GM12864 (cell line): ENCODE measurements at regions not wholly inside any gene's neighbourhood (a gene's known extent, or its start where the extent isn't known, plus 50 kb on each side); places are given as distances from the start of the nearest gene placed in this dataset.

Experiments
- DNase-seq: peaks from one replicate; pipeline ENCODE4 v3.0.0-alpha.2; 2011; ENCODE audit warnings: low read depth
- H3K4me3 ChIP-seq: 2 replicates; pipeline ENCODE4 v1.5.1; 2011; ENCODE audit warnings: mild to moderate bottlenecking, low read depth, low read length, control low read depth
- CTCF ChIP-seq: IDR thresholded peaks from 2 replicates; pipeline ENCODE4 v1.5.1; 2011; ENCODE audit warnings: low read depth, mild to moderate bottlenecking, moderate library complexity, low read length, control low read depth, inconsistent platforms; ENCODE audit errors: missing control alignments

DNA sequence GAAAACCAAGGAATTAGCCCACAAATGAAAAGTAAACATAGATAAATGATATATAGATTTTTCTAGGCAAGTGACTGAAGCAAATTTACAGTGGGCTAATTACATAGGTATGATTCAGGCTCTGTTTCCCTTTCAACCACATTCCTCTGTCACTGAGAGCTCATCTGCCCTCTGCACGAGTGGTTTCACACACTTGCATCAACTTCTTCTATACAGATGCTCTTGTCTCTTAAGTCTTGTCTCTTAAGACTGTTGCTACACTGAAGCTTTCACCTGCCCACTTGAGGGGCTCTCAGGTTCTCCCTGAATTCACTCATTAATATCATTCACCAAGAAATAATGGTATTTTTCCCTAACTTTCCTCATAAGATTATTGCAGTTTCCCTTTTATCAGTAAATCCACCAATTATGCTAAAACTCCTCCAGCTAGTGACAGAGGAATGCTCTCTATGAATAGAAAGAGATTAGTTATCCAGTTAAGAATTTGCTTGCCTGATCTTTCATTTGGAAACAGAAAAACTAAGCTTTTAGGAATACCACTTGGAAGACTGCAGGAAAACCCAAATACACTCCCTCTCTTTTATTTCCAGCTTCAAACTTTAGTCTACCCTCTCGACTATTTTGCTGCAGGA is 95.7 kb downstream of the ELAPOR2 start:
- peak; percentile 49 for DNase-seq
- no peak for TF ChIP-seq CTCF

DNA sequence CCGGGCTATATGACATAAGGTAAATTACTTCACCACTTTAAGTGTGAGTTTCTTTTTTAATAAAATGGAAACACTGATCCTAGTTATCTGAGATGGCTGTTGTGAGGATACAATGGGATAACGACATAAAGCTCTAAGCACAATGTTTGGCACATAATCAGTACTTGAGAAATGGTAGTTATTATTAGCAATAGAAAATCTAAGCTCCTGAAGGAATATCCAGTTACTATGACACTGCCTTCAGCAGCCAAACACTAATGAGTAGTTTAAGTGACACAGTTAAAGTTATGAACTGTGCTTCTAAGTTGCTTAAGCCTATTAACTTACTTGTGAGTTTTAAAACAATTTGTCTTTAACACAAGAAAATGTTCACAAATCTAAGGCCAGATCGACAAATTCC is 96.8 kb downstream of the ELAPOR2 start:
- H3K4me3 ChIP-seq = no peak overlapping the region
- TF ChIP-seq CTCF = no peak
- no peak for DNase-seq

More for the DNA sequence above, 95.7 kb downstream of the ELAPOR2 start:
- no peak overlapping the region for H3K4me3 ChIP-seq

GRCh38 chr7:86961686-86962085 is 97.8 kb downstream of the ELAPOR2 start:
- TF ChIP-seq CTCF = no peak
- no peak overlapping the region for H3K4me3 ChIP-seq
- DNase-seq = no peak

GRCh38 chr7:86958380-86958779 is 101.1 kb downstream of the ELAPOR2 start:
- no peak for TF ChIP-seq CTCF
- no peak for DNase-seq
- no peak overlapping the region for H3K4me3 ChIP-seq

- H3K4me3 ChIP-seq = no peak overlapping the region
- no peak for DNase-seq
- no peak for TF ChIP-seq CTCF
These were observed 102.9 kb downstream of the ELAPOR2 start for GRCh38 chr7:86956567-86956966.

GRCh38 chr7:86955895-86956503 is 103.5 kb downstream of the ELAPOR2 start:
- H3K4me3 ChIP-seq = no peak overlapping the region
- no peak for TF ChIP-seq CTCF
- no peak for DNase-seq

- H3K4me3 ChIP-seq = no peak overlapping the region
- DNase-seq = no peak
- no peak for TF ChIP-seq CTCF
These were observed 104.5 kb downstream of the ELAPOR2 start for GRCh38 chr7:86954971-86955370.
